K562 (cell line): ENCODE measurements at regions not wholly inside any gene's neighbourhood (a gene's known extent, or its start where the extent isn't known, plus 50 kb on each side); places are given as distances from the start of the nearest gene placed in this dataset.

Experiments used
- ATAC-seq: fragments of 200-7000 bp; cut with Tn5 transposase; 3 replicates; pipeline ENCODE4 v1.9.1; 2020; ENCODE audit warnings: moderate library complexity
- BruUV-seq: library from RNA; stranded (reverse); fragments of 400-500 nt; replicated peaks from 2 replicates; lab custom pipeline; 2021; lab: Mats Ljungman, UMichigan
- CTCF ChIA-PET: fragments of 300-600 bp; formaldehyde crosslinking; extraction: SDS; loops from one replicate; lab custom pipeline; 2021; ENCODE audit warnings: low intra/inter-chr PET ratio; lab: Yijun Ruan, JAX
- POLR2A ChIA-PET: fragments of 300-600, 350-650 bp; sonication (Branson Sonifier 250); formaldehyde crosslinking; extraction: SDS; loops from one replicate; lab custom pipeline; 2021; ENCODE audit warnings: antibody characterized with exemption, inconsistent platforms; lab: Yijun Ruan, JAX
- DNase-seq, 4 experiments: peaks; one replicate each; pipeline versions ENCODE4 v3.0.0 to v3.0.0-alpha.2; 2011 to 2018; ENCODE audit warnings: low spot score in 3 of 4, mixed read lengths in 3 of 4; ENCODE audit errors: extremely low read depth in 1 of 4
- FAIRE-seq: peaks from 2 replicates; lab custom pipeline; 2011; peaks lifted over from hg19 to GRCh38; lab: Jason Lieb, UNC
- H2AFZ ChIP-seq: 2 replicates; pipeline ENCODE4 v1.6.0; 2011; ENCODE audit warnings: low read depth, low read length, control low read depth, inconsistent platforms
- H3K27ac ChIP-seq: fragments of 200-600 bp; 3 replicates; pipeline ENCODE4 v1.8.0; 2011; ENCODE audit warnings: low read depth, mild to moderate bottlenecking, control low read depth, inconsistent platforms, low read length, moderate library complexity, mixed read lengths; ENCODE audit errors: extremely low read depth
- H3K27me3 ChIP-seq, 2 experiments: fragments of 300-600 bp in 1 of 2; 2 replicates in 1 of 2; 3 replicates in 1 of 2; pipeline versions ENCODE4 v1.6.0 to v1.8.0; 2011; ENCODE audit warnings: inconsistent platforms in 2 of 2, low read length in 2 of 2, mild to moderate bottlenecking in 1 of 2, mixed read lengths in 1 of 2, moderate library complexity in 1 of 2; ENCODE audit not compliant: control insufficient read depth in 2 of 2, insufficient read depth in 2 of 2
- H3K36me3 ChIP-seq: fragments of 300-600 bp; 3 replicates; pipeline ENCODE4 v1.8.0; 2011; ENCODE audit warnings: mild to moderate bottlenecking, low read length, inconsistent platforms; ENCODE audit not compliant: control insufficient read depth, insufficient read depth
- H3K4me1 ChIP-seq, 2 experiments: fragments of 200-600 bp in 1 of 2; replicated peaks in 1 of 2; 2 replicates in 1 of 2; 3 replicates in 1 of 2; pipeline versions ENCODE4 v1.5.1 to v1.8.0; 2011; ENCODE audit warnings: inconsistent platforms in 2 of 2, low read length in 2 of 2, mild to moderate bottlenecking in 1 of 2, mixed read lengths in 1 of 2, moderate library complexity in 1 of 2; ENCODE audit not compliant: control insufficient read depth in 2 of 2, insufficient read depth in 2 of 2
- H3K4me2 ChIP-seq: 2 replicates; pipeline ENCODE4 v1.6.1; 2011; ENCODE audit warnings: low read length, control low read depth, inconsistent platforms, mixed read lengths; ENCODE audit not compliant: insufficient read depth
- H3K4me3 ChIP-seq: fragments of 200-600 bp; sonication (generic), shearing (Covaris generic); 2 replicates; pipeline ENCODE4 v1.5.1; 2016; ENCODE audit warnings: control low read depth, inconsistent platforms
- H3K79me2 ChIP-seq: fragments of 200-600 bp; 3 replicates; pipeline ENCODE4 v1.8.0; 2011; ENCODE audit warnings: low read length, inconsistent platforms; ENCODE audit not compliant: control insufficient read depth, insufficient read depth
- H3K9ac ChIP-seq, 2 experiments: 2 replicates each; pipeline versions ENCODE4 v1.6.0 to v1.6.1; 2011; ENCODE audit warnings: low read depth in 2 of 2, low read length in 2 of 2, control low read depth in 1 of 2, inconsistent platforms in 1 of 2, mild to moderate bottlenecking in 1 of 2, mixed read lengths in 1 of 2; ENCODE audit not compliant: insufficient read depth in 1 of 2
- H3K9me1 ChIP-seq: one replicate; pipeline ENCODE4 v1.6.0; 2011; ENCODE audit warnings: inconsistent platforms, mild to moderate bottlenecking, low read length, moderate library complexity; ENCODE audit not compliant: control insufficient read depth, insufficient read depth
- H3K9me3 ChIP-seq: replicated peaks from 2 replicates; pipeline ENCODE4 v1.5.1; 2011; ENCODE audit warnings: low read depth, low read length, inconsistent platforms; ENCODE audit not compliant: control insufficient read depth, insufficient read depth
- H4K20me1 ChIP-seq: replicated peaks from 2 replicates; pipeline ENCODE4 v1.6.1; 2011; ENCODE audit warnings: low read length, inconsistent platforms, mixed read lengths; ENCODE audit not compliant: control insufficient read depth, insufficient read depth
- CBX2 ChIP-seq: fragments of 200-600 bp; sonication (generic); IDR thresholded peaks from one replicate; pipeline ENCODE4 v1.6.1; 2012; ENCODE audit warnings: mild to moderate bottlenecking, low read length, inconsistent platforms; ENCODE audit not compliant: insufficient read depth, poor library complexity, severe bottlenecking
- CTCF ChIP-seq, 3 experiments: IDR thresholded peaks in 2 of 3; conservative IDR thresholded peaks in 1 of 3; 2 replicates each; pipeline ENCODE4 v1.5.1; 2011 to 2012; ENCODE audit warnings: low read length in 3 of 3, mild to moderate bottlenecking in 3 of 3, control low read depth in 2 of 3, improper control_type of control experiment in 1 of 3, inconsistent platforms in 1 of 3, low read depth in 1 of 3, mixed read lengths in 1 of 3, moderate library complexity in 1 of 3; ENCODE audit not compliant: insufficient read depth in 2 of 3
- E2F1 ChIP-seq: sonication (generic); formaldehyde crosslinking; IDR thresholded peaks from 2 replicates; pipeline ENCODE4 v1.8.1; 2023; ENCODE audit warnings: mild to moderate bottlenecking, missing genetic modification reagents, moderate library complexity
- ETS2 ChIP-seq: IDR thresholded peaks from 2 replicates; pipeline ENCODE4 v1.6.1; 2016; ENCODE audit warnings: borderline replicate concordance, missing genetic modification characterization, mild to moderate bottlenecking, moderate library complexity, missing compliant biosample characterization; ENCODE audit not compliant: poor library complexity, severe bottlenecking
- GABPB2 ChIP-seq: fragments of 250-450 bp; sonication (Bioruptor Pico); conservative IDR thresholded peaks from 2 replicates; pipeline ENCODE4 v1.5.1; 2021; ENCODE audit warnings: mild to moderate bottlenecking
- HNRNPK ChIP-seq: fragments of 200-400 bp; formaldehyde crosslinking; IDR thresholded peaks from one replicate; pipeline ENCODE4 v1.6.1; 2018; ENCODE audit warnings: mild to moderate bottlenecking, low read depth, low read length; ENCODE audit not compliant: poor library complexity, severe bottlenecking
- LARP7 ChIP-seq: fragments of 450-650 bp; IDR thresholded peaks from 2 replicates; pipeline ENCODE4 v1.6.1; 2016
- MIER1 ChIP-seq: fragments of 450-650 bp; IDR thresholded peaks from 2 replicates; pipeline ENCODE4 v1.6.1; 2016; ENCODE audit warnings: antibody characterized with exemption, mild to moderate bottlenecking, low read depth
- NFE2 ChIP-seq: IDR thresholded peaks from 2 replicates; pipeline ENCODE4 v1.6.1; 2014; ENCODE audit warnings: antibody characterized with exemption, low read depth
- NFIC ChIP-seq: fragments of 450-650 bp; IDR thresholded peaks from 2 replicates; pipeline ENCODE4 v1.6.1; 2017; ENCODE audit warnings: mild to moderate bottlenecking, inconsistent platforms
- PHB ChIP-seq: fragments of 250-450 bp; sonication (Bioruptor Pico); IDR thresholded peaks from 2 replicates; pipeline ENCODE4 v1.5.0; 2021
- TRIM24 ChIP-seq, 2 experiments: fragments of 450-650 bp; IDR thresholded peaks; 2 replicates each; pipeline ENCODE4 v1.6.1; 2016
- ZBTB17 ChIP-seq: fragments of 450-650 bp; formaldehyde crosslinking; IDR thresholded peaks from 2 replicates; pipeline ENCODE4 v1.4.0; 2020; ENCODE audit warnings: mild to moderate bottlenecking
- WGBS: fragments of 100-300 bp; shearing (Covaris generic); methylation state at CpG from one replicate; pipeline ENCODE4 v1.1.6; 2016; ENCODE audit warnings: low coverage, mixed read lengths; ENCODE audit not compliant: insufficient coverage; ENCODE audit errors: missing lambda C conversion rate; 5-methylcytosine and 5-hydroxymethylcytosine counted together
- in situ Hi-C: fragments of 300-500 bp; cut with MboI; formaldehyde crosslinking; loops from 4 replicates; pipeline ENCODE4 v1.15.0; 2018; ENCODE audit warnings: inconsistent platforms, mixed read lengths
- intact Hi-C: fragments of 100-400 bp; cut with micrococcal nuclease; formaldehyde crosslinking; loops from 2 replicates; pipeline ENCODE4 v1.14.2; 2022

GRCh38 chr1:14390816-14391215 is 207.7 kb upstream of the KAZN start:
- ATAC-seq = no peak
- Histone ChIP-seq H3K79me2 (no peaks in the 10 kb centered on the region), H3K9me1 (no peaks in the 10 kb centered on the region), H3K27ac (no peak overlapping the region), H3K9ac (no peak overlapping the region), H3K4me3 (no peak overlapping the region), H3K4me1 (no peaks in the 10 kb centered on the region; a peak in 1 of 5 replicates), H3K9me3 (no peaks in the 10 kb centered on the region), H3K27me3 (no peaks in the 10 kb centered on the region), H3K36me3 (no peaks in the 10 kb centered on the region), H4K20me1 (no peaks in the 10 kb centered on the region), H2AFZ (no peak overlapping the region), H3K4me2 (no peak overlapping the region)
- in situ Hi-C loops = no loop called here
- TF ChIP-seq ETS2 (tag) (no peak), NFIC (peak; percentile 78)
- DNase-seq = no peak
- no TSS peak for BruUV-seq
- ChIA-PET POLR2A (no interaction called here), CTCF (interaction anchor here (0.6 kb wide), 1 partner anchor 269 kb away, joined by 3 read pairs; no protein-coding TSS in a partner anchor)
- no peak for FAIRE-seq
- 26% methylated on average over 1 of the region's 1 CpG for WGBS
- intact Hi-C loops = no loop called here

- no peak overlapping the region for H2AFZ ChIP-seq
- no peak for DNase-seq
- no peak for FAIRE-seq
- POLR2A ChIA-PET = interaction anchor here (0.6 kb wide), 1 partner anchor 123 kb away, joined by 3 read pairs; no protein-coding TSS in a partner anchor
- BruUV-seq = no TSS peak
- no peaks in the 10 kb centered on the region for H3K79me2 ChIP-seq
- no peaks in the 10 kb centered on the region; a peak in 1 of 5 replicates for H3K4me1 ChIP-seq
- H3K36me3 ChIP-seq = no peaks in the 10 kb centered on the region
- ATAC-seq = peak; percentile 53; the same call in 2 of the 3 replicates
- 61% methylated on average over 12 of the region's 12 CpGs for WGBS
- no peak overlapping the region for H3K27ac ChIP-seq
- no peak overlapping the region for H3K9ac ChIP-seq
- H3K9me3 ChIP-seq = no peaks in the 10 kb centered on the region
- H3K27me3 ChIP-seq = no peaks in the 10 kb centered on the region
- CTCF ChIA-PET = no interaction called here
- no peak overlapping the region for H3K4me3 ChIP-seq
- H3K4me2 ChIP-seq = no peak overlapping the region
- no peaks in the 10 kb centered on the region for H4K20me1 ChIP-seq
- in situ Hi-C loops (no loop called here), intact Hi-C loops (no loop called here)
- H3K9me1 ChIP-seq = no peaks in the 10 kb centered on the region
- TF ChIP-seq CBX2 (no peak), GABPB2 (CRISPR knock-in tag) (no peak), ZBTB17 (CRISPR knock-in tag) (no peak), HNRNPK (no peak), NFE2 (peak; percentile 37; the same call in 1 of the 2 replicates), LARP7 (no peak), MIER1 (no peak), PHB (CRISPR knock-in tag) (no peak), CTCF (IDR thresholded peaks at IDR 0.05 in 2 of 3, conservative IDR thresholded peaks at IDR 0.05 in 1 of 3; ENCODE audit: insufficient read depth in 2 of 3, low read depth in 1 of 3, low read length in 3 of 3) (peak in 1 of 3 experiments; percentile 15; a peak in 1 of 6 replicates), TRIM24 (IDR thresholded peaks at IDR 0.05) (no peak), E2F1 (CRISPR knock-in tag) (no peak)
Measured at GRCh38 chr1:14392161-14392858, 206.2 kb upstream of the KAZN start.
